H1 (cell line): ENCODE measurements at regions not wholly inside any gene's neighbourhood (a gene's known extent, or its start where the extent isn't known, plus 50 kb on each side); places are given as distances from the start of the nearest gene placed in this dataset.

Experiments
- BACH1 ChIP-seq: IDR thresholded peaks from 2 replicates; pipeline ENCODE4 v1.6.1; 2012; ENCODE audit warnings: low read length, improper control_type of control experiment
- CTBP2 ChIP-seq: IDR thresholded peaks from 2 replicates; pipeline ENCODE4 v1.7.0; 2011; ENCODE audit warnings: borderline replicate concordance, mild to moderate bottlenecking, moderate library complexity, mixed read lengths, low read length; ENCODE audit not compliant: insufficient read depth, insufficient read length
- EP300 ChIP-seq, 2 experiments: IDR thresholded peaks; 1 replicate in 1 of 2; 2 replicates in 1 of 2; pipeline ENCODE4 v1.6.1; 2011 to 2012; ENCODE audit warnings: low read depth in 2 of 2, low read length in 2 of 2, mild to moderate bottlenecking in 2 of 2, borderline replicate concordance in 1 of 2, inconsistent platforms in 1 of 2, moderate library complexity in 1 of 2
- JUND ChIP-seq: IDR thresholded peaks from 2 replicates; pipeline ENCODE4 v1.6.1; 2011; ENCODE audit warnings: mild to moderate bottlenecking, improper control_type of control experiment, low read length

GRCh38 chr2:216259081-216259480 lies 113.2 kb downstream of the MARCHF4 start (continued):
- no peak for TF ChIP-seq CTBP2
- TF ChIP-seq JUND, result no peak
- no peak for TF ChIP-seq BACH1
- no peak for TF ChIP-seq EP300 (IDR thresholded peaks at IDR 0.05; ENCODE audit: borderline replicate concordance in 1 of 2, low read depth in 2 of 2, low read length in 2 of 2)
